Astrocyte (in vitro differentiated cells and primary cell): ENCODE measurements at regions not wholly inside any gene's neighbourhood (a gene's known extent, or its start where the extent isn't known, plus 50 kb on each side); places are given as distances from the start of the nearest gene placed in this dataset.

ENCODE experiments used
- EZH2 ChIP-seq: IDR thresholded peaks from 2 replicates; pipeline ENCODE4 v1.6.1; 2012; ENCODE audit warnings: mild to moderate bottlenecking, low read length, inconsistent platforms; ENCODE audit not compliant: insufficient read depth
- TF ChIP-seq, protein P1 (sequence below): IDR thresholded peaks from 2 replicates; pipeline ENCODE4 v1.5.1; 2011; ENCODE audit warnings: low read depth, mild to moderate bottlenecking, inconsistent platforms, low read length, moderate library complexity; ENCODE audit not compliant: insufficient read depth

DNA sequence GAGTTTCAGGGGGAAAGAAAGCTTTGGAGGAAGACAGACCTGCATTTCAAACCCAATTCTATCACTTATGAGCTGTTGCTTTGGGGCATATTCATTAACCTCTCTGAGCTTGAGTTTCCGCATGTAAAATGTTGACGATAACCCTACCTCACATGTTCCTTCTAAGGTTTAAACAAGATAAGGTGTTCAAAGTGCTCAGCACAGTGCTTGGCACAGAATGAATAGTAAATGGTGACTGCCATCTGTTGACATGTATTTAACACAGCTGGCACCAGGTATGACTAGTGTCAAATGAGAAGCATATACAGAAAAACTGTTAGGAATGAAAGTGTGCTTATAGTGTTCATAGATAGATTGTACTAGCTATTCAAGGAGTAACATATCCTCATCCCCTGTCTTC lies 155.5 kb downstream of the PTGER3 start:
- TF ChIP-seq, protein P1, sequence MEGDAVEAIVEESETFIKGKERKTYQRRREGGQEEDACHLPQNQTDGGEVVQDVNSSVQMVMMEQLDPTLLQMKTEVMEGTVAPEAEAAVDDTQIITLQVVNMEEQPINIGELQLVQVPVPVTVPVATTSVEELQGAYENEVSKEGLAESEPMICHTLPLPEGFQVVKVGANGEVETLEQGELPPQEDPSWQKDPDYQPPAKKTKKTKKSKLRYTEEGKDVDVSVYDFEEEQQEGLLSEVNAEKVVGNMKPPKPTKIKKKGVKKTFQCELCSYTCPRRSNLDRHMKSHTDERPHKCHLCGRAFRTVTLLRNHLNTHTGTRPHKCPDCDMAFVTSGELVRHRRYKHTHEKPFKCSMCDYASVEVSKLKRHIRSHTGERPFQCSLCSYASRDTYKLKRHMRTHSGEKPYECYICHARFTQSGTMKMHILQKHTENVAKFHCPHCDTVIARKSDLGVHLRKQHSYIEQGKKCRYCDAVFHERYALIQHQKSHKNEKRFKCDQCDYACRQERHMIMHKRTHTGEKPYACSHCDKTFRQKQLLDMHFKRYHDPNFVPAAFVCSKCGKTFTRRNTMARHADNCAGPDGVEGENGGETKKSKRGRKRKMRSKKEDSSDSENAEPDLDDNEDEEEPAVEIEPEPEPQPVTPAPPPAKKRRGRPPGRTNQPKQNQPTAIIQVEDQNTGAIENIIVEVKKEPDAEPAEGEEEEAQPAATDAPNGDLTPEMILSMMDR, result no peak
- no peak for TF ChIP-seq EZH2
